Dedifferentiated amniotic fluid mesenchymal stem cell (primary cell): ENCODE measurements at regions not wholly inside any gene's neighbourhood (a gene's known extent, or its start where the extent isn't known, plus 50 kb on each side); places are given as distances from the start of the nearest gene placed in this dataset.
"Not testable (repeated sequence)": the region's sequence is repeated elsewhere in the genome, so short reads cannot be mapped to it uniquely, and the experiment has no call there.

Source experiments
- DNase-seq: peaks from one replicate; pipeline ENCODE4 v3.0.0-alpha.2; 2016; ENCODE audit errors: extremely low spot score

- DNase-seq = not testable (repeated sequence)
These were observed 92.3 kb upstream of the TPTE start for GRCh38 chr21:10428981-10429534.

GRCh38 chr21:10430005-10430404 is 91.4 kb upstream of the TPTE start:
- no peak for DNase-seq

DNA sequence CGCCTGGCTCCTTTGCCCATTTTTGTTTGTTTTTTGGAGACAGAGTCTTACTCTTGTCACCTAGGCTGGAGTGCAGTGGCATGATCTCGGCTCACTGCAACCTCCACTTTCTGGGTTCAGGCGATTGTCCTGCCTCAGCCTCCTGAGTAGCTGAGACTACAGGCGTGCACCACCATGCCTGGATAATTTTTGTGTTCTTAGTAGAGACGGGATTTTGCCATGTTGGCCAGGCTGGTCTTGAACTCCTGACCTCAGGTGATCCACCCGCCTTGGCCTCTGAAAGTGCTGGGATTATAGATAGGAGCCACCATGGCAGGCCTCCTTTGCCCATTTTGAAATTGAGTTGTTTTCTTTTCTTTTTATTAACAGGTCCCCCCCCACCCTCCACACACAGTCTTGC is 89.4 kb upstream of the TPTE start:
- not testable (repeated sequence) for DNase-seq

DNA sequence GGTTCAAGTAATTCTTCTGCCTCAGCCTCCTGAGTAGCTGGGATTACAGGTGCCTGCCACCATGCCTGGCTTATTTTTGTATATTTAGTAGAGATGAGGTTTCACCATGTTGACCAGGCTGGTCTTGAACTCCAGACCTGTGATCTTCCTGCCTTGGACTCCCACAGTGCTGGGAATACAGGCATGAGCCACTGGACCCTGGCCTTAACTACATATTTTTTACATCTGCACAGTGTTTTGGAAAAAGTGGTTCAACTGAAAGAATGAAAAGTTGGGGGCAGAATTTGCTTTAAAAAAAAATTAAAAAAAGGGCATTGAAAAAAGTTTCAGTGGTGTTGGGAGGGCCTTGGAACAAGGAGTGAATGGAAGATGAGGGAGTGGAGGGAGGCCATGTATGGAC is 88.9 kb upstream of the TPTE start:
- DNase-seq = not testable (repeated sequence)

DNA sequence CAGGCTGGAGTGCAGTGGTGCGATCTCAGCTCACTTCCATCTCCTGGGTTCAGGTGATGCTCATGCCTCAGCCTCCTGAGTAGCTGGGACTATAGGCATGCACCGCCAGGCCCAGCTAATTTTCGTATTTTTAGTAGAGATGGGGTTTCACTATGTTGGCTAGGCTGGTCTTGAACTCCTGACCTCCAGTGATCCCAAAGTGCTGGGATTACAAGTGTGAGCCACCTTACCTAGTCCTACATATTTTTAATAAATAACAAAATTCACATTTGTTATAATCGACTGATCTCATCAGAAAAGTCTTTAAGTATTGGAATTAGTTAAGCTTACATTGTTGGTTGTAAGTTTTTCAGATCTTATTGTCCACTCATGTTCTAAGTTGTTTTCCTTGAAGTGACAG is 83.4 kb upstream of the TPTE start:
- DNase-seq = not testable (repeated sequence)

DNA sequence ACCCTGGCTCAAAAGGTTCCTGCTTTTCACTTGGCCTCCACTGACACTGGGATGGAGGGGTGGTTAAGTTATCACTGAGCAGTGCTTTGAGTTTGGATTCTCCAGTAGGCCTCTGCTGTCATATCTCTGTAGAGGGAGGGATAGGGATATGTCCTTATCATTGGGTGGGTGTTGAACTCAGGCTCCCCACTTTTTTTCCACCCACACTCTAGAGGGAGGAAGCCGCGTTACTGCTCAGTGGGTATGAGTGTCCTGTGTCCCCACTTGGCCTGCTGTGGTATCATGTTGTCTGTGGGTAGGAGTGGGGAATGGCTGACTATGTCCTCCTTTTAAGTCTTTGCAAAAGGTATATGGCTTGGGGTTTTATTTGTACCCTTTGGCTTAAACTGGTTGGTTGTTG is 80.7 kb upstream of the TPTE start:
- not testable (repeated sequence) for DNase-seq

GRCh38 chr21:10442018-10442417 is 79.4 kb upstream of the TPTE start:
- not testable (repeated sequence) for DNase-seq

GRCh38 chr21:10445685-10446084 is 75.7 kb upstream of the TPTE start:
- DNase-seq = not testable (repeated sequence)

DNA sequence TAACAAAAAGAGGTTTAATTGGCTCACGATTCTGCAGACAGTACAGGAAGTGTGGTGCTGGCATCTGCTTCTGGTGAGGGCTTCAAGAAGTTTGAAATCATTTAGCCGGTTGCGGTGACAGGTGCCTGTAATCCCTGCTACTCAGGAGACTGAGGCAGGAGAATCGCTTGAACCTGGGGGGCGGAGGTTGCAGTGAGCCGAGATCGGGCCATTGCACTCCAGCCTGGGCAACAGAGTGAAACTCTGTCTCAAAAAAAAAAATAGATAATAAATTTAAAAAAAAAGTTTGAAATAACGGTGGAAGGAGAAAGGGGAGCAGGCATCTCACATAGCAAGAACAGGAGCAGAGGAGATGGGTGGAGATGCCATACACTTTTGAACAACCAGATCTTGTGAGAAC is 71.9 kb upstream of the TPTE start:
- not testable (repeated sequence) for DNase-seq

- not testable (repeated sequence) for DNase-seq
These were observed 70.1 kb upstream of the TPTE start for GRCh38 chr21:10451274-10451673.

GRCh38 chr21:10457765-10458164 is 63.6 kb upstream of the TPTE start:
- not testable (repeated sequence) for DNase-seq

DNA sequence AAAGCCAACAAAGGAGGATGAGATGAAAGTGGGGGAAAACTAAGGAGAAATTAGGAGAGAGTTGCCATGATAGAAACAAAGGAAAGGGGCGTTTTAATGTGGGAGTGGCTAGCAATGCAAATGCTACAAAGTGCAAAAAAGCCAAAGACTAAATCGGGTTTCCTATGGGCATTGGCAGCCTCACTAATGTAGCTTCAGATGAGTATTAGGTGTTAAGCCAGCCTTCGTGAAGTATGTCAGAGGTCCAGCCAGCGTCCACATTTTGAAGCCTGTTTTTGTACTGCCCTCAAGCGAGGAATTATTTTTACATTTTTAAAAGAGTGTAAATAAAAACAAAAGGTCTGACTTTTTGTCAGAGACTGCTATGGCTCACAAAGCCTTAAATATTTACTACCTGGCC is 60.4 kb upstream of the TPTE start:
- not testable (repeated sequence) for DNase-seq

- not testable (repeated sequence) for DNase-seq
These were observed 59.9 kb upstream of the TPTE start for GRCh38 chr21:10461445-10461844.

- no peak for DNase-seq
These were observed 58.2 kb upstream of the TPTE start for GRCh38 chr21:10463156-10463555.

DNA sequence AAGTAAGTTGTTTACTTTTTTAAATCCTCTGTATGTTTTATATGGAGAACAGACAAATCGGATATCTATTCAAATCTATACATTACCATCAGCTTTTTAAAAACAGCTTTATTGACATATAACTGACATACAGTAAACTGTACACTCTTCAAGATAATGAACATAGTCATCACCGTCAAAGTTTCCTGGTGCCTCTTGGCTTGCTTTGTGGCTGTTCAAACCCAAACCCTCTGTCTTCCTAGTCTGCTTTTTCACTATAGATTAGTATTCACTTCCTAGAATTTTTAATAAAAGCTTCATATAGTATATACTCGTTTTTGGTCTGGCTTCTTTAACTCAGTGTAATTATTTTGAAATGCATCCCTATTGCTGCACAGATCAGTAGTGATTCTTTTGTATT is 56.4 kb upstream of the TPTE start:
- no peak for DNase-seq

DNA sequence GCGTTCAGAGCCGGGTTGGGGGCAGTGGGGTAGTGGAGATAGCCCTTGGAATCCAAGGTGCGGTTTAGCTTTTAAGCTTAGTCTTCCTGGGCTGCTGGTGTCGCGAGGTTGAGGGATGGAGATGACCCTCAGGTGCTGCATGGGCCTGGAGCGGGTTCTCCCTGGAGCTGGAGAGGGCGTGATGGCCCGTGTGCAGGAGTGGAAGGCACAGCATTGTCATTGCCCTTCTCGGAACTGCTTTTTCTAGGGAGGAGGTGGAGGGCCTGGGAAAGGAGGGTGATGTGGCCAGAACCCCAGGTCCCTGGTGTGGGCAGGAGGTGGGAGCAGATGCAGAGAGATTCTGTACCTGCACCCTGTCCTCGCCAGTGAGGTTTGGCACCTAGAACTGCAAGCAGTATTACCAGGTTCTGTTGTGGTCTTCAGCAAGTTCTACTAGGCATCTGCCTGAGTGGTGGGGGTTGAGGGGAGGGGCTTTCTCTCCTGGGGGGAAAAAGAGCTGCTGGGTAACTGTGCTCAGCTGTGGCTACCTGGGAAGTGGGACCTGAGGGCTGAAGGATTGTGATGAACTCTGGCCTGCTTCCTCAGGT is 55.8 kb upstream of the TPTE start:
- DNase-seq = not testable (repeated sequence)

DNA sequence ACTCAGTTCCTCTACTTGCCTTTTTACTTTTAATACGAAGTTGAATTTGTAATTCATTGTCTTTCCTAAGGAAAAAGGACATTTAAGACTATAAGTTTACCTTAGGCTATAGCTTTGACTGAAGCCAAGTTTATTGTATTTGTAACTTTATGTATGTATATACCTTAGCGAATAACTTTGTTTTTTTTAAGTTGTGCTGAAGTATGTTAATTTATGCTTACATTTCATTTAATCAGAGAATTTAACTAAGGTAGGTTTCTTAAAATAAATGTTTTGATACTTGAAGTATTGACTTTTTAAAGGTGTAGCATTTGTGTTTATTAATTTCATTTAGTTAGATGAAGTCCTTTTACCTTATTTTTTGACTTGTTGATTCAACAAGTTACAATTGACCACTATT is 55.2 kb upstream of the TPTE start:
- no peak for DNase-seq
